ENCODE measurements at regions not wholly inside any gene's neighbourhood (a gene's known extent, or its start where the extent isn't known, plus 50 kb on each side); places are given as distances from the start of the nearest gene placed in this dataset.

DNA sequence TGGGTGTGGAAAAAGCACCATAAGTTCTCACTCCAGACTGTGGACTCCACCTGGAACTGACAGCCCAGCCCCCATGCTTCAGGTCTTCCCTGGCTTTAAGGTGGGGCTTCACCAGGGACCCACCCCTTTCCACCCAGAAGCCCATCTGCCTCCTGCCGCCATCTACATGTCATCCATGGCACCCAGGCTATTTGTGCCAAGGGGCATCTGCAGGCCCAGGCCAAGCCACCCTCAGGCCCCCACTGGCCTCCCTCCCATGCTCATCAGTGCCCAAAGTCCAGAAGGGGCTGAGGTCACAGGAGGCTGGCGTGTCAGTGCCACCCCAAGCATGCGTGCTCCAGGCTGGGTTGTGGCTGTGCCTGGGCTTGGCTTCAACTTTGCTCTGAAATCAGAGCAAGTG, 212.2 kb upstream of the DIO3 start (continued):
- TF ChIP-seq STAT1 (IDR thresholded peaks at IDR 0.05; ENCODE audit: unreplicated experiment) = no peak
- TF ChIP-seq ETS1 (IDR thresholded peaks at IDR 0.05) = no peak
- TF ChIP-seq CREB1 (CRISPR knock-in tag; IDR thresholded peaks at IDR 0.05; ENCODE audit: low read depth) = no peak

- H3K4me2 ChIP-seq = no peak overlapping the region
- Mint-ChIP-seq H3K4me3 (no peak overlapping the region), H3K27me3 (ENCODE audit: insufficient read depth, low read depth, poor library complexity) (peaks cover 5% of the 10 kb centered on the region), H3K36me3 (ENCODE audit: low read depth) (peaks cover 11% of the 10 kb centered on the region; the same call in 2 of the 3 replicates), H3K4me1 (peaks cover 9% of the 10 kb centered on the region), H3K27ac (no peak overlapping the region), H3K9me3 (peaks cover 45% of the 10 kb centered on the region)
- no peaks in the 10 kb centered on the region for H3K79me2 ChIP-seq (replicated peaks; ENCODE audit: insufficient read depth)
- ATAC-seq (no peak), DNase-seq (ENCODE audit: low spot score) (no peak)
- no peak overlapping the region for H3K4me3 ChIP-seq
- H4K20me1 ChIP-seq (replicated peaks; ENCODE audit: insufficient read depth) = no peaks in the 10 kb centered on the region
- no peak overlapping the region for H3K27ac ChIP-seq (ENCODE audit: low read depth)
- H3K27me3 ChIP-seq (ENCODE audit: insufficient read depth) = no peaks in the 10 kb centered on the region
- no peaks in the 10 kb centered on the region for H3F3A ChIP-seq (replicated peaks; ENCODE audit: low read depth)
- no peaks in the 10 kb centered on the region for H3K36me3 ChIP-seq (ENCODE audit: insufficient read depth)
- no peaks in the 10 kb centered on the region for H3K9me2 ChIP-seq (ENCODE audit: insufficient read depth)
- H3K4me1 ChIP-seq (ENCODE audit: insufficient read depth) = no peaks in the 10 kb centered on the region
- H2AFZ ChIP-seq = no peak overlapping the region
- TF ChIP-seq, protein P1, sequence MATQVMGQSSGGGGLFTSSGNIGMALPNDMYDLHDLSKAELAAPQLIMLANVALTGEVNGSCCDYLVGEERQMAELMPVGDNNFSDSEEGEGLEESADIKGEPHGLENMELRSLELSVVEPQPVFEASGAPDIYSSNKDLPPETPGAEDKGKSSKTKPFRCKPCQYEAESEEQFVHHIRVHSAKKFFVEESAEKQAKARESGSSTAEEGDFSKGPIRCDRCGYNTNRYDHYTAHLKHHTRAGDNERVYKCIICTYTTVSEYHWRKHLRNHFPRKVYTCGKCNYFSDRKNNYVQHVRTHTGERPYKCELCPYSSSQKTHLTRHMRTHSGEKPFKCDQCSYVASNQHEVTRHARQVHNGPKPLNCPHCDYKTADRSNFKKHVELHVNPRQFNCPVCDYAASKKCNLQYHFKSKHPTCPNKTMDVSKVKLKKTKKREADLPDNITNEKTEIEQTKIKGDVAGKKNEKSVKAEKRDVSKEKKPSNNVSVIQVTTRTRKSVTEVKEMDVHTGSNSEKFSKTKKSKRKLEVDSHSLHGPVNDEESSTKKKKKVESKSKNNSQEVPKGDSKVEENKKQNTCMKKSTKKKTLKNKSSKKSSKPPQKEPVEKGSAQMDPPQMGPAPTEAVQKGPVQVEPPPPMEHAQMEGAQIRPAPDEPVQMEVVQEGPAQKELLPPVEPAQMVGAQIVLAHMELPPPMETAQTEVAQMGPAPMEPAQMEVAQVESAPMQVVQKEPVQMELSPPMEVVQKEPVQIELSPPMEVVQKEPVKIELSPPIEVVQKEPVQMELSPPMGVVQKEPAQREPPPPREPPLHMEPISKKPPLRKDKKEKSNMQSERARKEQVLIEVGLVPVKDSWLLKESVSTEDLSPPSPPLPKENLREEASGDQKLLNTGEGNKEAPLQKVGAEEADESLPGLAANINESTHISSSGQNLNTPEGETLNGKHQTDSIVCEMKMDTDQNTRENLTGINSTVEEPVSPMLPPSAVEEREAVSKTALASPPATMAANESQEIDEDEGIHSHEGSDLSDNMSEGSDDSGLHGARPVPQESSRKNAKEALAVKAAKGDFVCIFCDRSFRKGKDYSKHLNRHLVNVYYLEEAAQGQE (IDR thresholded peaks at IDR 0.05; ENCODE audit: unreplicated experiment) = no peak
- TF ChIP-seq STAT1 (IDR thresholded peaks at IDR 0.05; ENCODE audit: unreplicated experiment) = no peak
- no peak for TF ChIP-seq POLR2AphosphoS5 (IDR thresholded peaks at IDR 0.05; ENCODE audit: low read depth)
- TF ChIP-seq EZH2phosphoT487 (IDR thresholded peaks at IDR 0.05; ENCODE audit: unreplicated experiment) = no peak
- no peak for TF ChIP-seq NANOG (IDR thresholded peaks at IDR 0.05; ENCODE audit: borderline replicate concordance)
- TF ChIP-seq, protein P2, sequence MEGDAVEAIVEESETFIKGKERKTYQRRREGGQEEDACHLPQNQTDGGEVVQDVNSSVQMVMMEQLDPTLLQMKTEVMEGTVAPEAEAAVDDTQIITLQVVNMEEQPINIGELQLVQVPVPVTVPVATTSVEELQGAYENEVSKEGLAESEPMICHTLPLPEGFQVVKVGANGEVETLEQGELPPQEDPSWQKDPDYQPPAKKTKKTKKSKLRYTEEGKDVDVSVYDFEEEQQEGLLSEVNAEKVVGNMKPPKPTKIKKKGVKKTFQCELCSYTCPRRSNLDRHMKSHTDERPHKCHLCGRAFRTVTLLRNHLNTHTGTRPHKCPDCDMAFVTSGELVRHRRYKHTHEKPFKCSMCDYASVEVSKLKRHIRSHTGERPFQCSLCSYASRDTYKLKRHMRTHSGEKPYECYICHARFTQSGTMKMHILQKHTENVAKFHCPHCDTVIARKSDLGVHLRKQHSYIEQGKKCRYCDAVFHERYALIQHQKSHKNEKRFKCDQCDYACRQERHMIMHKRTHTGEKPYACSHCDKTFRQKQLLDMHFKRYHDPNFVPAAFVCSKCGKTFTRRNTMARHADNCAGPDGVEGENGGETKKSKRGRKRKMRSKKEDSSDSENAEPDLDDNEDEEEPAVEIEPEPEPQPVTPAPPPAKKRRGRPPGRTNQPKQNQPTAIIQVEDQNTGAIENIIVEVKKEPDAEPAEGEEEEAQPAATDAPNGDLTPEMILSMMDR (conservative IDR thresholded peaks at IDR 0.05; ENCODE audit: low read depth in 2 of 2) = no peak
- TF ChIP-seq ZNF114 (CRISPR knock-in tag; IDR thresholded peaks at IDR 0.05) = no peak
- TF ChIP-seq CREB1 (CRISPR knock-in tag; IDR thresholded peaks at IDR 0.05; ENCODE audit: low read depth) = no peak
- no peak for TF ChIP-seq JUNB (IDR thresholded peaks at IDR 0.05; ENCODE audit: unreplicated experiment)
- TF ChIP-seq EZH2 (IDR thresholded peaks at IDR 0.05; ENCODE audit: low read depth, unreplicated experiment) = no peak
- TF ChIP-seq, protein P3, sequence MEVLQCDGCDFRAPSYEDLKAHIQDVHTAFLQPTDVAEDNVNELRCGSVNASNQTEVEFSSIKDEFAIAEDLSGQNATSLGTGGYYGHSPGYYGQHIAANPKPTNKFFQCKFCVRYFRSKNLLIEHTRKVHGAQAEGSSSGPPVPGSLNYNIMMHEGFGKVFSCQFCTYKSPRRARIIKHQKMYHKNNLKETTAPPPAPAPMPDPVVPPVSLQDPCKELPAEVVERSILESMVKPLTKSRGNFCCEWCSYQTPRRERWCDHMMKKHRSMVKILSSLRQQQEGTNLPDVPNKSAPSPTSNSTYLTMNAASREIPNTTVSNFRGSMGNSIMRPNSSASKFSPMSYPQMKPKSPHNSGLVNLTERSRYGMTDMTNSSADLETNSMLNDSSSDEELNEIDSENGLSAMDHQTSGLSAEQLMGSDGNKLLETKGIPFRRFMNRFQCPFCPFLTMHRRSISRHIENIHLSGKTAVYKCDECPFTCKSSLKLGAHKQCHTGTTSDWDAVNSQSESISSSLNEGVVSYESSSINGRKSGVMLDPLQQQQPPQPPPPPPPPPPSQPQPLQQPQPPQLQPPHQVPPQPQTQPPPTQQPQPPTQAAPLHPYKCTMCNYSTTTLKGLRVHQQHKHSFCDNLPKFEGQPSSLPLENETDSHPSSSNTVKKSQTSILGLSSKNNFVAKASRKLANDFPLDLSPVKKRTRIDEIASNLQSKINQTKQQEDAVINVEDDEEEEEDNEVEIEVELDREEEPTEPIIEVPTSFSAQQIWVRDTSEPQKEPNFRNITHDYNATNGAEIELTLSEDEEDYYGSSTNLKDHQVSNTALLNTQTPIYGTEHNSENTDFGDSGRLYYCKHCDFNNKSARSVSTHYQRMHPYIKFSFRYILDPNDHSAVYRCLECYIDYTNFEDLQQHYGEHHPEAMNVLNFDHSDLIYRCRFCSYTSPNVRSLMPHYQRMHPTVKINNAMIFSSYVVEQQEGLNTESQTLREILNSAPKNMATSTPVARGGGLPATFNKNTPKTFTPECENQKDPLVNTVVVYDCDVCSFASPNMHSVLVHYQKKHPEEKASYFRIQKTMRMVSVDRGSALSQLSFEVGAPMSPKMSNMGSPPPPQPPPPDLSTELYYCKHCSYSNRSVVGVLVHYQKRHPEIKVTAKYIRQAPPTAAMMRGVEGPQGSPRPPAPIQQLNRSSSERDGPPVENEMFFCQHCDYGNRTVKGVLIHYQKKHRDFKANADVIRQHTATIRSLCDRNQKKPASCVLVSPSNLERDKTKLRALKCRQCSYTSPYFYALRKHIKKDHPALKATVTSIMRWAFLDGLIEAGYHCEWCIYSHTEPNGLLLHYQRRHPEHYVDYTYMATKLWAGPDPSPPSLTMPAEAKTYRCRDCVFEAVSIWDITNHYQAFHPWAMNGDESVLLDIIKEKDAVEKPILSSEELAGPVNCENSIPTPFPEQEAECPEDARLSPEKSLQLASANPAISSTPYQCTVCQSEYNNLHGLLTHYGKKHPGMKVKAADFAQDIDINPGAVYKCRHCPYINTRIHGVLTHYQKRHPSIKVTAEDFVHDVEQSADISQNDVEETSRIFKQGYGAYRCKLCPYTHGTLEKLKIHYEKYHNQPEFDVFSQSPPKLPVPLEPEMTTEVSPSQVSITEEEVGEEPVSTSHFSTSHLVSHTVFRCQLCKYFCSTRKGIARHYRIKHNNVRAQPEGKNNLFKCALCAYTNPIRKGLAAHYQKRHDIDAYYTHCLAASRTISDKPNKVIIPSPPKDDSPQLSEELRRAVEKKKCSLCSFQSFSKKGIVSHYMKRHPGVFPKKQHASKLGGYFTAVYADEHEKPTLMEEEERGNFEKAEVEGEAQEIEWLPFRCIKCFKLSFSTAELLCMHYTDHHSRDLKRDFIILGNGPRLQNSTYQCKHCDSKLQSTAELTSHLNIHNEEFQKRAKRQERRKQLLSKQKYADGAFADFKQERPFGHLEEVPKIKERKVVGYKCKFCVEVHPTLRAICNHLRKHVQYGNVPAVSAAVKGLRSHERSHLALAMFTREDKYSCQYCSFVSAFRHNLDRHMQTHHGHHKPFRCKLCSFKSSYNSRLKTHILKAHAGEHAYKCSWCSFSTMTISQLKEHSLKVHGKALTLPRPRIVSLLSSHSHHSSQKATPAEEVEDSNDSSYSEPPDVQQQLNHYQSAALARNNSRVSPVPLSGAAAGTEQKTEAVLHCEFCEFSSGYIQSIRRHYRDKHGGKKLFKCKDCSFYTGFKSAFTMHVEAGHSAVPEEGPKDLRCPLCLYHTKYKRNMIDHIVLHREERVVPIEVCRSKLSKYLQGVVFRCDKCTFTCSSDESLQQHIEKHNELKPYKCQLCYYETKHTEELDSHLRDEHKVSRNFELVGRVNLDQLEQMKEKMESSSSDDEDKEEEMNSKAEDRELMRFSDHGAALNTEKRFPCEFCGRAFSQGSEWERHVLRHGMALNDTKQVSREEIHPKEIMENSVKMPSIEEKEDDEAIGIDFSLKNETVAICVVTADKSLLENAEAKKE (CRISPR knock-in tag; IDR thresholded peaks at IDR 0.05) = no peak
- TF ChIP-seq ETS1 (IDR thresholded peaks at IDR 0.05) = no peak
Measured at GRCh38 chr14:101350021-101350420, 211.3 kb upstream of the DIO3 start.
